Loucy (cell line): ENCODE measurements at regions not wholly inside any gene's neighbourhood (a gene's known extent, or its start where the extent isn't known, plus 50 kb on each side); places are given as distances from the start of the nearest gene placed in this dataset.

Source experiments
- H2AFZ ChIP-seq: fragments of 200-600 bp; sonication (generic); 2 replicates; pipeline ENCODE4 v1.6.0; 2016; ENCODE audit warnings: antibody characterized with exemption, mild to moderate bottlenecking, low read length, moderate library complexity
- H3F3A ChIP-seq: fragments of 200-600 bp; 2 replicates; pipeline ENCODE4 v1.6.0; 2016; ENCODE audit warnings: antibody characterized with exemption, low read depth, mild to moderate bottlenecking
- H3K27me3 ChIP-seq: fragments of 200-600 bp; sonication (generic); 2 replicates; pipeline ENCODE4 v1.6.1; 2014; ENCODE audit warnings: low read length, mild to moderate bottlenecking; ENCODE audit not compliant: insufficient read depth, poor library complexity, severe bottlenecking
- H3K36me3 ChIP-seq: fragments of 200-600 bp; sonication (generic); 2 replicates; pipeline ENCODE4 v1.6.1; 2016; ENCODE audit warnings: low read length; ENCODE audit not compliant: insufficient read depth
- H3K4me1 ChIP-seq: fragments of 200-600 bp; sonication (generic); 2 replicates; pipeline ENCODE4 v1.5.1; 2014; ENCODE audit warnings: low read length, mild to moderate bottlenecking; ENCODE audit not compliant: insufficient read depth, poor library complexity, severe bottlenecking
- H3K4me2 ChIP-seq: fragments of 200-600 bp; sonication (generic); 2 replicates; pipeline ENCODE4 v1.6.0; 2014; ENCODE audit warnings: antibody characterized with exemption, low read length, low read depth, mild to moderate bottlenecking; ENCODE audit not compliant: poor library complexity, severe bottlenecking
- H3K4me3 ChIP-seq: fragments of 200-600 bp; sonication (generic); 2 replicates; pipeline ENCODE4 v1.5.1; 2014; ENCODE audit warnings: low read length, mild to moderate bottlenecking, mixed read lengths; ENCODE audit not compliant: poor library complexity, severe bottlenecking
- H3K79me2 ChIP-seq: fragments of 200-600 bp; sonication (generic); 2 replicates; pipeline ENCODE4 v1.6.1; 2014; ENCODE audit warnings: low read length; ENCODE audit not compliant: insufficient read depth
- H3K9ac ChIP-seq: fragments of 200-600 bp; sonication (generic); 2 replicates; pipeline ENCODE4 v1.6.0; 2014; ENCODE audit warnings: mild to moderate bottlenecking, low read depth, low read length, moderate library complexity; ENCODE audit not compliant: poor library complexity, severe bottlenecking
- H3K9me2 ChIP-seq: fragments of 200-600 bp; sonication (generic); replicated peaks from 2 replicates; pipeline ENCODE4 v1.6.1; 2016; ENCODE audit warnings: low read depth, low read length, mixed read lengths
- H3K9me3 ChIP-seq: fragments of 200-600 bp; sonication (generic); 2 replicates; pipeline ENCODE4 v1.6.1; 2014; ENCODE audit warnings: mild to moderate bottlenecking, antibody characterized with exemption, low read length, low read depth; ENCODE audit not compliant: insufficient read depth
- H4K20me1 ChIP-seq: fragments of 200-600 bp; sonication (generic); 2 replicates; pipeline ENCODE4 v1.6.0; 2014; ENCODE audit warnings: antibody characterized with exemption, low read length, mild to moderate bottlenecking; ENCODE audit not compliant: insufficient read depth, poor library complexity, severe bottlenecking
- EZH2phosphoT487 ChIP-seq: fragments of 200-600 bp; IDR thresholded peaks from 2 replicates; pipeline ENCODE4 v1.6.1; 2018; ENCODE audit warnings: antibody characterized with exemption, mild to moderate bottlenecking, moderate library complexity, borderline replicate concordance
- TF ChIP-seq, protein P1 (sequence below): fragments of 200-600 bp; sonication (generic); conservative IDR thresholded peaks from 2 replicates; pipeline ENCODE4 v1.5.1; 2014; ENCODE audit warnings: mild to moderate bottlenecking, antibody characterized with exemption, low read length

DNA sequence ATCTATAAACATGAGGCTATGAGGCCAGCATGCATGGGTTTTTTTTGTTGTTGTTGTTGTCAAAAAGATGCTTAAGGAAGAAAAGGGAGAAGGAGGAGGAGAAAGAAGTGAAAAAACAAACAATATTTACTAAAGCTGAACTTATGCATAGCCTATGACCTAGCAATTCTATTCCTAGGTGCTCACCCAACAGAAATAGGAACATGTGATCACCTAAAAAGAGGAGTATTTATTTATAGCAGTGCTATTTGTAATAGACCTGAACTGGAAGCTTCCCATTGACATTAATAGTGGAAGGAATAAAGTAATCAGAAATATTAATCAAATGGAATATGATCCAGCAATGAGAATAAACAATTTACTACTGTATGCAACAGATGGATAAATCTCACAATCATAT lies 156.5 kb upstream of the OLIG3 start:
- Histone ChIP-seq H3K4me3 (no peak overlapping the region), H4K20me1 (no peaks in the 10 kb centered on the region), H3K4me2 (no peak overlapping the region), H2AFZ (no peak overlapping the region), H3K79me2 (no peaks in the 10 kb centered on the region), H3K4me1 (no peaks in the 10 kb centered on the region), H3K9ac (no peak overlapping the region), H3F3A (no peaks in the 10 kb centered on the region), H3K9me3 (no peaks in the 10 kb centered on the region), H3K9me2 (no peaks in the 10 kb centered on the region), H3K27me3 (no peaks in the 10 kb centered on the region), H3K36me3 (no peaks in the 10 kb centered on the region)
- TF ChIP-seq, protein P1, sequence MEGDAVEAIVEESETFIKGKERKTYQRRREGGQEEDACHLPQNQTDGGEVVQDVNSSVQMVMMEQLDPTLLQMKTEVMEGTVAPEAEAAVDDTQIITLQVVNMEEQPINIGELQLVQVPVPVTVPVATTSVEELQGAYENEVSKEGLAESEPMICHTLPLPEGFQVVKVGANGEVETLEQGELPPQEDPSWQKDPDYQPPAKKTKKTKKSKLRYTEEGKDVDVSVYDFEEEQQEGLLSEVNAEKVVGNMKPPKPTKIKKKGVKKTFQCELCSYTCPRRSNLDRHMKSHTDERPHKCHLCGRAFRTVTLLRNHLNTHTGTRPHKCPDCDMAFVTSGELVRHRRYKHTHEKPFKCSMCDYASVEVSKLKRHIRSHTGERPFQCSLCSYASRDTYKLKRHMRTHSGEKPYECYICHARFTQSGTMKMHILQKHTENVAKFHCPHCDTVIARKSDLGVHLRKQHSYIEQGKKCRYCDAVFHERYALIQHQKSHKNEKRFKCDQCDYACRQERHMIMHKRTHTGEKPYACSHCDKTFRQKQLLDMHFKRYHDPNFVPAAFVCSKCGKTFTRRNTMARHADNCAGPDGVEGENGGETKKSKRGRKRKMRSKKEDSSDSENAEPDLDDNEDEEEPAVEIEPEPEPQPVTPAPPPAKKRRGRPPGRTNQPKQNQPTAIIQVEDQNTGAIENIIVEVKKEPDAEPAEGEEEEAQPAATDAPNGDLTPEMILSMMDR = no peak
- no peak for TF ChIP-seq EZH2phosphoT487

DNA sequence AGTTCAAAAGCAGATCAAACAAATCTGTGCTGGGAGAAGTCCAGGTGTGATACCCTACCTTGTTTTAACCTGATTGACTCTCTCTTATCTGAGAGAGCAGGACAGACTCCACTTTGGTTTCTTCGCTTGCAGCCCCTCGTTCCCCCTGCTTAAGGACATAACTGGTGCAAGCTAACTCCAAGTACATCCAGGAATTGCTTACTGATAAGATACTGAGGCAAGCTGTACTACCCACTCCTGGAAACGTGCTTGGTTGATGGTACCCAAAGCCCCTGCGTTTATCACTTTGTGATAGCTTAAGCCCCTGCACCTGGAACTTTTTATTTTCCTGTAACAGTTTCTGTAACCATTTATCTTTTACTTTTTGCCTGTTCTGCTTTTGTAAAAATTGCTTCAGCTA lies 157.0 kb upstream of the OLIG3 start:
- no peaks in the 10 kb centered on the region for H3K9me2 ChIP-seq
- TF ChIP-seq EZH2phosphoT487 = no peak
- TF ChIP-seq, protein P1 = no peak
- H3K79me2 ChIP-seq = no peaks in the 10 kb centered on the region
- no peak overlapping the region for H2AFZ ChIP-seq
- H3K36me3 ChIP-seq = no peaks in the 10 kb centered on the region
- H3K27me3 ChIP-seq = no peaks in the 10 kb centered on the region
- H3F3A ChIP-seq = no peaks in the 10 kb centered on the region
- H3K4me3 ChIP-seq = no peak overlapping the region
- H3K4me2 ChIP-seq = no peak overlapping the region
- no peaks in the 10 kb centered on the region for H3K4me1 ChIP-seq
- H4K20me1 ChIP-seq = no peaks in the 10 kb centered on the region
- H3K9ac ChIP-seq = no peak overlapping the region
- no peaks in the 10 kb centered on the region for H3K9me3 ChIP-seq

DNA sequence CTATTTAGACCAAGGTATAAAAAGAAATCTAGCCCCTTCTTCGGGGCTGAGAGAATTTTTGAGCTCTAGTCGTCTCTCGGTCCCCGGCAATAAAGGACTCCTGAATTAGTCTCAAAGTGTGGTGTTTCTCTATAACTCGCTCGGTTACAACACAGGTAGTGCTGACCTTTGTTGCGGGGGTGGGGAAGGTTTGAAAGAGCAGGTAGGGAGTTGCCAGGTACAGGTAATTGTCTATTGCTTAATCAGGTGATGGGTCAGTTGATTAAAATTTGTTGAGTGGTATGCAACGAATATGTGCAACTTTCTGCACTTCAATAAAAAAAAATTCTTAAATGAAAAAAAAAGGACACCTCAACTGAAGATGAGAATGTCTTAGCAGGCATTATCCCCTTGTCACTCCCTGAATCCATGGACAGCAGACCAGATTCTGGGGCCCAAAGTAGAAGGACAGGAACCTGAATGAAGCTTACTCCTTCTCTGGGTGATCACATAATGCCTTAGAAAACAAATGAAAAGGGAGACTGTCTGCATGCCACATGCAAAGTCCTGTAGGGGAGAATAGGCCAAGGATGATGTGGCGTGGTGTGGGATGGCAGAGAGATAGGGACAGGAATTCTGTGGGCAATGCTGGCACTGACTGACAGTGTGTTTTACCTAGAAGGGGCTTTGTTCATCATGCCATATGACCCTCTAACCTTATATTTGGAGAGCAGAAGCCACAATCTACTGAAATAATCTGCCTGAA lies 157.6 kb upstream of the OLIG3 start:
- Histone ChIP-seq H3F3A (no peaks in the 10 kb centered on the region), H3K4me3 (no peak overlapping the region), H3K4me1 (no peaks in the 10 kb centered on the region), H3K9me2 (no peaks in the 10 kb centered on the region), H3K4me2 (no peak overlapping the region), H3K9me3 (no peaks in the 10 kb centered on the region), H3K9ac (no peak overlapping the region), H3K79me2 (no peaks in the 10 kb centered on the region), H3K36me3 (no peaks in the 10 kb centered on the region), H3K27me3 (no peaks in the 10 kb centered on the region), H4K20me1 (no peaks in the 10 kb centered on the region), H2AFZ (no peak overlapping the region)
- TF ChIP-seq, protein P1 = no peak
- TF ChIP-seq EZH2phosphoT487 = no peak
